ENCODE measurements at regions not wholly inside any gene's neighbourhood (a gene's known extent, or its start where the extent isn't known, plus 50 kb on each side); places are given as distances from the start of the nearest gene placed in this dataset.

DNA sequence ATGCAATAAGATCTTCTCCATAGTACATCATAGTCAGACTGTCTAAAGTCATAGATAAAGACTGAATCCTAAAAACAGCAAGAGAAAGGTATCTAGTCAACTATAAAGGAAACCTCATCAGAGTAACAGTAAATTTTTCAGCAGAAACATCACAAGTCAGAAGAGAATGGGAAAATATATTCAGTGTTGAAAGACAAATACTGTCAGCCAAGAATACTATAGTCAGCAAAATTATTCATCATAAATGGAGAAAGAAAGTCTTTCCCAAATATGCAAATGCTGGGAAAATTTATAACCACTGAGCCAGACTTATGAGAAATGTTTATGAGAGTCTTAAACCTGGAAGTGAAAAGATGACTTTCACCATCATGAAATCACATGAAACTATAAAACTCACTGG lies 136.7 kb downstream of the KDR start:
- no peak overlapping the region for H3K9ac ChIP-seq (ENCODE audit: extremely low read depth, low read length, poor library complexity, severe bottlenecking)
- H3K27ac ChIP-seq (ENCODE audit: low read depth, low read length) = no peak overlapping the region
- H3K9me3 ChIP-seq (ENCODE audit: control insufficient read depth, low read length) = peaks cover 35% of the 10 kb centered on the region
- H3K4me3 ChIP-seq (ENCODE audit: low read length) = no peak overlapping the region
- H3K36me3 Mint-ChIP-seq (ENCODE audit: low read depth) = peaks cover 3% of the 10 kb centered on the region
- peaks cover 32% of the 10 kb centered on the region for H3K9me3 Mint-ChIP-seq
- H3K27me3 ChIP-seq (ENCODE audit: control insufficient read depth, insufficient read depth, low read length, poor library complexity, severe bottlenecking) = no peaks in the 10 kb centered on the region
- TF ChIP-seq, protein P1, sequence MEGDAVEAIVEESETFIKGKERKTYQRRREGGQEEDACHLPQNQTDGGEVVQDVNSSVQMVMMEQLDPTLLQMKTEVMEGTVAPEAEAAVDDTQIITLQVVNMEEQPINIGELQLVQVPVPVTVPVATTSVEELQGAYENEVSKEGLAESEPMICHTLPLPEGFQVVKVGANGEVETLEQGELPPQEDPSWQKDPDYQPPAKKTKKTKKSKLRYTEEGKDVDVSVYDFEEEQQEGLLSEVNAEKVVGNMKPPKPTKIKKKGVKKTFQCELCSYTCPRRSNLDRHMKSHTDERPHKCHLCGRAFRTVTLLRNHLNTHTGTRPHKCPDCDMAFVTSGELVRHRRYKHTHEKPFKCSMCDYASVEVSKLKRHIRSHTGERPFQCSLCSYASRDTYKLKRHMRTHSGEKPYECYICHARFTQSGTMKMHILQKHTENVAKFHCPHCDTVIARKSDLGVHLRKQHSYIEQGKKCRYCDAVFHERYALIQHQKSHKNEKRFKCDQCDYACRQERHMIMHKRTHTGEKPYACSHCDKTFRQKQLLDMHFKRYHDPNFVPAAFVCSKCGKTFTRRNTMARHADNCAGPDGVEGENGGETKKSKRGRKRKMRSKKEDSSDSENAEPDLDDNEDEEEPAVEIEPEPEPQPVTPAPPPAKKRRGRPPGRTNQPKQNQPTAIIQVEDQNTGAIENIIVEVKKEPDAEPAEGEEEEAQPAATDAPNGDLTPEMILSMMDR (conservative IDR thresholded peaks at IDR 0.05) = no peak
- H3K4me3 Mint-ChIP-seq = no peak overlapping the region
- no peaks in the 10 kb centered on the region for H3K4me1 ChIP-seq (ENCODE audit: control insufficient read depth, insufficient read depth, low read length)
- no peak for DNase-seq
- H3K4me1 Mint-ChIP-seq = no peaks in the 10 kb centered on the region
- H3K27ac Mint-ChIP-seq = no peak overlapping the region
- H3K36me3 ChIP-seq (ENCODE audit: control insufficient read depth, insufficient read depth, low read length) = no peaks in the 10 kb centered on the region
- no peaks in the 10 kb centered on the region for H3K27me3 Mint-ChIP-seq (ENCODE audit: insufficient read depth)

DNA sequence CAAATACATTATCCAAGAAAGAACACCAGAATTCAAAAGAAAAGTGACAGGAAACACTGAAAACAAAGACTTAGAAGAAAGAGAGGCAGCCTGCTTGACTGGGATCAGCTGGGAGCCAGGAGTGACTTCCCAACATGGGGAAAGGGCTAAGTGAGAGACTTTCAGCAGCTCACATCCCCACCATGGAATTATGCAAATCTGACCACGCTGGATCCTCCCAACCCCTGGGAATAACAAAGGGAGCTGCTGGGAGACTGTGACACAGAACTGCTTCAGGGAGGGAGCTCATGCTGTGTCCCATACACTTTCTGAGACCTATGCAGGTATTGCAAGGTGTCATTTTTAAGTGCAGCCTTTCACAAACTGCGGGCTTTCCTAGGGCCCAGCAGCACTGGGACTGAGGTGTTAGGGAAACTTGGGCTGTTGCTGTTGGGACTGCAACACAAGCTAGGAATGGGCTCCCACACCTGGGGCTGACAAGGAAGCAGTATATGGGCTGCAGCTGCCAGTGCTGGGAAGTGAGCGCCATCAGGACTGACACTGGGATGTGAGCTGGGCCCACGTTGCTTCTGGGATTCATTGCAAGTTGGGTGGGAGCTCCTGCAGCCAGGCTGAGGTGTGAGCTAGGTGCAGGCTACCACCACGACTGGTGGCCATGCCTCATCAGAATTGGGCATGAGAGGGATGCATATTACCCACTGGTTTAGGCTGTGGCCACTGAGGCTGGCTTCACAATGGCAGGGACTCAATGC lies 139.1 kb downstream of the KDR start:
- no peak overlapping the region for H3K4me3 Mint-ChIP-seq

DNA sequence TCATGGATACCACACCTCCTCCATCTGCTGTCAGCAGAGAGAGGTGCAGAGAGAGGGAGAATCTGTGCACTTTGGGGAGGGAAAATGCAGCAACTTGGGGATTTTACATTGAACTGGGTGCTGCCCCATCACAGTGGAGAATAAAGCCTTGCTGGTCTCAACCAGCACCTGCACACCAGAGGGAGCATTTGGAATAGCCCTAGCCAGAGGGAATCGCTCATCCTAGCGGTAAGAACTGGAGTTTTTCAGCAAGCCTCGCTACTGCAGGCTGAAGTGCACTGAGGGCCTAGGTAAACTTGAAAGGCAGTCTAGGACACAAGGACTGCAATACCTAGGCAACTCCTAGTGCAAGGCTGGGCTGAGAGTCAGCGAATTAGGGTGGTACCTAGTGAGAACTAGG lies 148.7 kb downstream of the KDR start:
- Histone ChIP-seq H3K9ac (ENCODE audit: extremely low read depth, low read length, poor library complexity, severe bottlenecking) (no peak overlapping the region), H3K9me3 (ENCODE audit: control insufficient read depth, low read length) (no peaks in the 10 kb centered on the region), H3K4me3 (ENCODE audit: low read length) (no peak overlapping the region), H3K4me1 (ENCODE audit: control insufficient read depth, insufficient read depth, low read length) (no peaks in the 10 kb centered on the region), H3K27ac (ENCODE audit: low read depth, low read length) (no peak overlapping the region), H3K36me3 (ENCODE audit: control insufficient read depth, insufficient read depth, low read length) (no peaks in the 10 kb centered on the region), H3K27me3 (ENCODE audit: control insufficient read depth, insufficient read depth, low read length, poor library complexity, severe bottlenecking) (no peaks in the 10 kb centered on the region)
- Mint-ChIP-seq H3K4me1 (peaks cover 9% of the 10 kb centered on the region), H3K36me3 (ENCODE audit: low read depth) (no peaks in the 10 kb centered on the region), H3K9me3 (peaks cover 2% of the 10 kb centered on the region), H3K27ac (no peak overlapping the region), H3K4me3 (no peak overlapping the region), H3K27me3 (ENCODE audit: insufficient read depth) (peaks cover 16% of the 10 kb centered on the region)
- WGBS, 2 experiments (ENCODE audit: insufficient coverage in 1 of 2, insufficient read length in 1 of 2) = 71 to 72% methylated on average over 3 to 4 of the region's 4 CpGs
- peak; percentile 86 for DNase-seq
- TF ChIP-seq, protein P1 (conservative IDR thresholded peaks at IDR 0.05) = peak; percentile 88

More for the DNA sequence above, 139.1 kb downstream of the KDR start:
- Histone ChIP-seq H3K9ac (ENCODE audit: extremely low read depth, low read length, poor library complexity, severe bottlenecking) (no peak overlapping the region), H3K4me1 (ENCODE audit: control insufficient read depth, insufficient read depth, low read length) (no peaks in the 10 kb centered on the region), H3K36me3 (ENCODE audit: control insufficient read depth, insufficient read depth, low read length) (no peaks in the 10 kb centered on the region), H3K9me3 (ENCODE audit: control insufficient read depth, low read length) (peaks cover 31% of the 10 kb centered on the region), H3K27ac (ENCODE audit: low read depth, low read length) (peak overlapping the region; percentile 25), H3K4me3 (ENCODE audit: low read length) (no peak overlapping the region), H3K27me3 (ENCODE audit: control insufficient read depth, insufficient read depth, low read length, poor library complexity, severe bottlenecking) (no peaks in the 10 kb centered on the region)
- Mint-ChIP-seq H3K9me3 (peaks cover 24% of the 10 kb centered on the region), H3K27ac (peak overlapping the region; percentile 21), H3K36me3 (ENCODE audit: low read depth) (peaks cover 3% of the 10 kb centered on the region), H3K27me3 (ENCODE audit: insufficient read depth) (no peaks in the 10 kb centered on the region), H3K4me1 (no peaks in the 10 kb centered on the region)
- TF ChIP-seq, protein P1 (conservative IDR thresholded peaks at IDR 0.05) = no peak
- peak; percentile 90 for DNase-seq
- 59 to 65% methylated on average over 3 to 5 of the region's 5 CpGs for WGBS, 2 experiments (ENCODE audit: insufficient coverage in 1 of 2, insufficient read length in 1 of 2)

All from endodermal cell (in vitro differentiated cells).